NCI-H1417 (cell line): ENCODE measurements at regions not wholly inside any gene's neighbourhood (a gene's known extent, or its start where the extent isn't known, plus 50 kb on each side); places are given as distances from the start of the nearest gene placed in this dataset.

Source experiments
- DNase-seq, 3 experiments: peaks; one replicate each; lab custom pipeline; 2025; lab: John Stamatoyannopoulos, UW

- DNase-seq: peak in 1 of 3 experiments; percentile 21
Measured at GRCh38 chr14:65224799-65225198, 122.5 kb upstream of the MAX start.

GRCh38 chr14:65225299-65226159, 123.2 kb upstream of the MAX start:
- DNase-seq: peak in 1 of 3 experiments; percentile 25

GRCh38 chr14:65226824-65227604, 124.7 kb upstream of the MAX start:
- peak in 1 of 3 experiments; percentile 32 for DNase-seq

- DNase-seq: no peak
Measured at GRCh38 chr14:65228436-65228835, 126.1 kb upstream of the MAX start.

DNA sequence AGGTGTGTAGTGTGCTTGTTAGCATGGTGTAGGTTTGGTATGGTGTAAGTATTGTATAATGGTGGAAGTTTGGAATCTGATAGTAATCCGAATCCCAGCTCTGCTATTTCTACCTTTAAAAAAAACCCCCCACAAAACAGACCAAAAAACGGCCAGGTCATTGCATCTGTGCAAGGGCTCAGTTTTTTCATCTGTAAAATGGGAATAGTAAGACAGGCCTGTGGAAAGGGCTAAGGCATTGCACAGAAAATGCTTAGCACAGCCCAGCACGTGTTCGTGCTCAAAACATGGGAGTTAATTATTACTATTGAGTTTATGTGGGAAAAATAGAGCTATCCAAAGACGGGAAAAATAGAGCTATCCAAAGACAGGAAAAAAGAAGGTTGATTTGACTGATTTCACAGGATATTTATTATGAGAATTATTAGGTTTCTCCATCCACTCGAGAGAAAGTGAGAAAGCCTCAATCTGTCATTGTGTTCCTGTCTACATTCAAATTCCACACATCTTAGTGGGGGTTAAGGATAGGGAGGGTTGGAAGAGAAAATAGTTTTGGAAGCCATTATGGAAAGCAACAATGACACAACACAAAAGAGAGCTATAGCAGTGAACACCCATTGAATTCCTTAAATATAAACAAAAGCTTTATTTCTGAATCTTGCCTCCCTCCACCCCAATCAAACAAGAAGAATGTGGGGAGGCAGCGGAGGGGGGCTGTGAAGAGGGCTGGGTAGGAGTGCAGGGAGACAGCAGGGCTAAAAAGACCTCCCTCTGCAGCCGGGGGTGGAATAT, 126.8 kb upstream of the MAX start:
- no peak for DNase-seq

GRCh38 chr14:65229748-65230728, 127.7 kb upstream of the MAX start:
- DNase-seq: peak; percentile 68 to 88 (median 87)

GRCh38 chr14:65231286-65231980, 129.1 kb upstream of the MAX start:
- no peak for DNase-seq

GRCh38 chr14:65234752-65235361, 132.5 kb upstream of the MAX start:
- DNase-seq: no peak

DNA sequence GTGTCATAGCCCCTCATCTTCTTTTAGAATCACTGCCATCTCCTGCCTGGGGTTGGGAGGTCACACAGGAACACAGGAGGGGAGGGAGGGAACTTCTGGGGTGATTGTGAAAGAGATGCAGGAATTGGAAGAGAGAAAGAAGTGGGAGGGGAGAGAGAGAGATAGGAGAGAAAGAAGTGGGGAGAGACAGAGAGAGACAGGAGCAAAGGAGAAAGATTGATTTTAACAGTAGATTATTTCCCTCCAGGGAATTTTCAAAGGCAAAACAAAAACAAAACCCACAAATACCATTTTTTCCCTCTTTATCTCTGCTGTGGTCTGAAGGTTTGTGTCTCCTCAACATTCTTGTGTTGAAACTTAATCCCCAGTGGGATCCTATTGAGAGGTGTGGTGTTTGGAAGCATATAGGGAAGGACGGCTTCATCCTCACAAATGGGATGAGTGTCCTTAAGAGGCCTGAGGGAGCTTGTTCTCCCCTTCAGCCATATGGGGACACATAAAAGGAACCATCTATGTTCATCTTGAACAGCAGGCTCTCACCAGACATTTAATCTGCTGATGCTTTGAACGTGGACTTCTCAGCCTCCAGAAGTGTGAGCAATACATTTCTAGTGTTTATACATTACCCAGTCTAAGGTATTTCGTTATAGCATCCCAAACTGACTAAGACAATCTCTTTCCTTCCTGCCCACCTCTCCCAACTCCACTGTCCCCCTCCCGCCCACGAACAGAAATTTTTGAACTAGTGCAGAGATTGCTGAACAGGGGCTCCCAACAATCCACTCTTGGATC, 134.9 kb upstream of the MAX start:
- DNase-seq: peak in 1 of 3 experiments; percentile 15

GRCh38 chr14:65237941-65238340, 135.6 kb upstream of the MAX start:
- no peak for DNase-seq

DNA sequence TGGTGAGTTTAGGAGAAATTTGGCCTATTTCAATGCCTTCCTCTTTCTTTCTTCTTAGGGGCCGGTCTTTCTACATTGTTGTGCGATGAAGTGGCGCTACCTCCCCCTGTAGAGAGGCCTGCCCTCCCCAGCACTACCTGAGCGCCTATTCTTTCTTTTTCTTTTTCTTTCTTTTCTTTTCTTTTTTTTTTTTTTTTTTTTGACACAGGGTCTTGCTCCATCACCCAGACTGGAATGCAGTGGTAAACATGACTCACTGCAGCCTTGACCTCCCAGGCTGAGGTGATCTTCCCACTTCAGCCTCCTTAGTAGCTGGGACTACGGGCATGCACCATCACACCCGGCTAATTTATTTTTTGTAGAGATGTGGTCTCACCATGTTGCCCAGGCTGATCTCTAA, 136.1 kb upstream of the MAX start:
- no peak for DNase-seq

- no peak for DNase-seq
Measured at GRCh38 chr14:65239143-65239937, 137.0 kb upstream of the MAX start.

GRCh38 chr14:65239938-65240296, 137.6 kb upstream of the MAX start:
- DNase-seq: no peak

- no peak for DNase-seq
Measured at GRCh38 chr14:65241125-65241752, 138.9 kb upstream of the MAX start.

DNA sequence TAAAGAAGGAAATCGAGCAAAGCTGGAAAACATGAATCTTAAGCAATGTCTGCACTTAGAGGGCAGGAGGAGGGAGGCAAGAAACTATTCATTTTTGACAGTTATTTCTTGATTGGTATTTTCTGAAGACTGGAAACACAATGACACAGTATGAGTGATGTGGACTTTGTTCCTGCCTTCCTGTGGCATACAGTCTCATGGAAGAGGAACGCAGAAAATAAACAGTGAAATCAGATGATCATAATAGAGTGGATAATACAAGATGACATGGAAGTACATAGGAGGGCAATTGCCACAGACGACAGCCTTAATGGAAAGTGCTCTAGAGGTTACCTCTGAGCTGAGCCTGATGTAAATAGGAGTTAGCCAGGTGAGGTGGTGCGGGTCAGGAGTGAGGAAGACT, 140.4 kb upstream of the MAX start:
- no peak for DNase-seq

DNA sequence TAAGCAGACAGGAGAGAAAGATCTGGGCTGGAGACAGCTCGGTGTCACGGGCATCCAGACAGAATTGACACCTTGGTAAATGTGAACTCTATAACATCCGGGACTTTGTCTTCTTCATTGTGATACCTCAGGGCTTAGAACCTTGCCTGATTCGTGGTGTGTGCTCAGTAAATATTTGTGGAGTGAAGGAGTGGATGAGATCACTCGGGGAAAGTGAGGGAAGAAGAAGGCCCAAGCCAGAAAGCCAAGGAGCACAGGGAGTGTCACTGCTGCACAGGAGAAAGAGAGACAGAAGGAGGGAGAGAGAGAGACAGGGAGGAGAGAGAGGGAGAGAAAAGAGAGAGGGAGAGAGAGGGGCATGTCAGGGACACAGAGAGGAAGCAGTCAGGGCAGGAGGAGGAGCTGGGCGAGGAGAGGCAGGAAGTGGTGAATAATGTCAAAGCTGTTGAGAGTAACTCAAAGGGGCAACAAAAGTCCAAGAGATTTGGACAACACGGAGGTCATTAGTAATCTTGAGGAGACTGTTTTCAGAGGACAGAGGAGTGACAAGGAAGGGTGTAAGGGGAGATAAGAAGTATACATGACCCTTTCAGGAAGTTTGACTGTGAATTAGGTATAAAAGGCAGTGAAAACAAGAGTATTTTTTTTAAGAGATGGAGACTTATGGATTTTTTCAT, 141.6 kb upstream of the MAX start:
- no peak for DNase-seq

DNA sequence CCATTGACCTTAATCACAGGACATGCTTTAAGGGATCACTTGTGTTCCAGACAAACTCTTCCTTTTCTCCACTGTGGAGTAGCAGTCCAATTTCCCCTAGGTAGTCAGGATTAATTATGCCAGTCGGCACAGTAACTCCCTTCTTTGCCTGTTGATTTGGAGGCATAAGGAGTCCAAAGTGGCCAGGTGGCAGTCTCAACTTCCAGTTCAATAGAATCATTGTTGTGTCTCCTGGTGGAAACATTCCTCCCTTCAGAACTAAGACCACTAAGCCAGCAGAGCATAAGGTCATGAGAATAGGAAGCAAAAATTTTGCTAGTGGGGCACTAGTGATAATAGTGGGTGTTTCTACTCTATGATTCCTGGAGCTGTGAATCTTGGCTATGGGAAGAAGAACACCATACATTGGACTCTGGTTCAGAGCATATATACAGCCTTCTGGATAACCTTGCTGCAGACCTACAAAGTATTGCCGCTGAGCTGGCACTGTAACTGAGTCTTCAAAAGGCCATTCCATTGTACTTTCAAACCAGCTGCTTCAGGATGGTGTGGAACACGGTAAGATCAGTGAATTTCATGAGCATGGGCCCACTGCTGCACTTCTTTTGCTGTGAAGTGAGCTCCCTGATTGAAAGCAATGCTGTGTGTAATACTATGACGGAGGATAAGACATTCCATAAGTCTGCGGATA, 147.3 kb upstream of the MAX start:
- DNase-seq: no peak
